IPS-15b (cell line): ENCODE measurements at regions not wholly inside any gene's neighbourhood (a gene's known extent, or its start where the extent isn't known, plus 50 kb on each side); places are given as distances from the start of the nearest gene placed in this dataset.

Experiments
- H3K27me3 ChIP-seq: one replicate; pipeline ENCODE4 v1.6.1; 2013; ENCODE audit warnings: low read length; ENCODE audit not compliant: control insufficient read depth, insufficient read depth
- H3K36me3 ChIP-seq: one replicate; pipeline ENCODE4 v1.6.1; 2013; ENCODE audit warnings: low read length; ENCODE audit not compliant: control insufficient read depth, insufficient read depth
- H3K4me1 ChIP-seq: one replicate; pipeline ENCODE4 v1.6.1; 2013; ENCODE audit warnings: mild to moderate bottlenecking, low read length; ENCODE audit not compliant: control insufficient read depth, insufficient read depth
- H3K4me3 ChIP-seq: one replicate; pipeline ENCODE4 v1.5.1; 2013; ENCODE audit warnings: low read depth, low read length
- H3K9ac ChIP-seq: one replicate; pipeline ENCODE4 v1.6.1; 2013; ENCODE audit warnings: low read depth, mild to moderate bottlenecking, low read length
- H3K9me3 ChIP-seq: one replicate; pipeline ENCODE4 v1.6.1; 2013; ENCODE audit warnings: mild to moderate bottlenecking, low read length; ENCODE audit not compliant: control insufficient read depth, insufficient read depth

- Histone ChIP-seq H3K9me3 (no peaks in the 10 kb centered on the region), H3K4me3 (no peak overlapping the region), H3K27me3 (no peaks in the 10 kb centered on the region), H3K36me3 (no peaks in the 10 kb centered on the region), H3K4me1 (peaks cover 15% of the 10 kb centered on the region), H3K9ac (no peak overlapping the region)
Measured at GRCh38 chr13:73729046-73729445, 405.2 kb downstream of the KLF12 start.

- no peaks in the 10 kb centered on the region for H3K36me3 ChIP-seq
- no peaks in the 10 kb centered on the region for H3K27me3 ChIP-seq
- H3K9me3 ChIP-seq: no peaks in the 10 kb centered on the region
- peaks cover 8% of the 10 kb centered on the region for H3K4me1 ChIP-seq
- no peak overlapping the region for H3K9ac ChIP-seq
- H3K4me3 ChIP-seq: no peak overlapping the region
Measured at GRCh38 chr13:73722120-73722519, 412.1 kb downstream of the KLF12 start.

- no peaks in the 10 kb centered on the region for H3K9me3 ChIP-seq
- H3K4me1 ChIP-seq: peaks cover 8% of the 10 kb centered on the region
- H3K4me3 ChIP-seq: no peak overlapping the region
- no peaks in the 10 kb centered on the region for H3K36me3 ChIP-seq
- no peaks in the 10 kb centered on the region for H3K27me3 ChIP-seq
- H3K9ac ChIP-seq: no peak overlapping the region
Measured at GRCh38 chr13:73721571-73721970, 412.6 kb downstream of the KLF12 start.

- no peaks in the 10 kb centered on the region for H3K36me3 ChIP-seq
- H3K9ac ChIP-seq: no peak overlapping the region
- peaks cover 8% of the 10 kb centered on the region for H3K4me1 ChIP-seq
- H3K4me3 ChIP-seq: no peak overlapping the region
- H3K9me3 ChIP-seq: no peaks in the 10 kb centered on the region
- H3K27me3 ChIP-seq: no peaks in the 10 kb centered on the region
Measured at GRCh38 chr13:73720216-73720840, 413.9 kb downstream of the KLF12 start.

- Histone ChIP-seq H3K27me3 (no peaks in the 10 kb centered on the region), H3K4me3 (no peak overlapping the region), H3K36me3 (no peaks in the 10 kb centered on the region), H3K9ac (no peak overlapping the region), H3K9me3 (no peaks in the 10 kb centered on the region), H3K4me1 (peaks cover 8% of the 10 kb centered on the region)
Measured at GRCh38 chr13:73718246-73718645, 416.0 kb downstream of the KLF12 start.

- H3K9ac ChIP-seq: no peak overlapping the region
- H3K27me3 ChIP-seq: no peaks in the 10 kb centered on the region
- no peak overlapping the region for H3K4me3 ChIP-seq
- H3K9me3 ChIP-seq: no peaks in the 10 kb centered on the region
- H3K4me1 ChIP-seq: peaks cover 8% of the 10 kb centered on the region
- no peaks in the 10 kb centered on the region for H3K36me3 ChIP-seq
Measured at GRCh38 chr13:73717632-73718031, 416.6 kb downstream of the KLF12 start.

GRCh38 chr13:73715911-73716510 lies 418.2 kb downstream of the KLF12 start:
- Histone ChIP-seq H3K9me3 (no peaks in the 10 kb centered on the region), H3K9ac (no peak overlapping the region), H3K27me3 (no peaks in the 10 kb centered on the region), H3K4me1 (peaks cover 5% of the 10 kb centered on the region), H3K4me3 (no peak overlapping the region), H3K36me3 (no peaks in the 10 kb centered on the region)

GRCh38 chr13:73715114-73715910 lies 418.9 kb downstream of the KLF12 start:
- no peak overlapping the region for H3K4me3 ChIP-seq
- no peak overlapping the region for H3K9ac ChIP-seq
- H3K4me1 ChIP-seq: peaks cover 2% of the 10 kb centered on the region
- H3K27me3 ChIP-seq: no peaks in the 10 kb centered on the region
- H3K9me3 ChIP-seq: no peaks in the 10 kb centered on the region
- H3K36me3 ChIP-seq: no peaks in the 10 kb centered on the region

GRCh38 chr13:73714522-73714921 lies 419.7 kb downstream of the KLF12 start:
- peaks cover 2% of the 10 kb centered on the region for H3K4me1 ChIP-seq
- no peaks in the 10 kb centered on the region for H3K9me3 ChIP-seq
- no peaks in the 10 kb centered on the region for H3K36me3 ChIP-seq
- H3K4me3 ChIP-seq: no peak overlapping the region
- no peak overlapping the region for H3K9ac ChIP-seq
- H3K27me3 ChIP-seq: no peaks in the 10 kb centered on the region

- Histone ChIP-seq H3K9ac (no peak overlapping the region), H3K9me3 (no peaks in the 10 kb centered on the region), H3K36me3 (no peaks in the 10 kb centered on the region), H3K4me1 (no peaks in the 10 kb centered on the region), H3K4me3 (no peak overlapping the region), H3K27me3 (no peaks in the 10 kb centered on the region)
Measured at GRCh38 chr13:73708393-73708985, 425.7 kb downstream of the KLF12 start.

GRCh38 chr13:73704587-73704986 lies 429.6 kb downstream of the KLF12 start:
- no peaks in the 10 kb centered on the region for H3K36me3 ChIP-seq
- no peaks in the 10 kb centered on the region for H3K27me3 ChIP-seq
- H3K9ac ChIP-seq: no peak overlapping the region
- H3K4me1 ChIP-seq: peaks cover 23% of the 10 kb centered on the region
- no peaks in the 10 kb centered on the region for H3K9me3 ChIP-seq
- H3K4me3 ChIP-seq: no peak overlapping the region
